ENCODE measurements at regions not wholly inside any gene's neighbourhood (a gene's known extent, or its start where the extent isn't known, plus 50 kb on each side); places are given as distances from the start of the nearest gene placed in this dataset.

DNA sequence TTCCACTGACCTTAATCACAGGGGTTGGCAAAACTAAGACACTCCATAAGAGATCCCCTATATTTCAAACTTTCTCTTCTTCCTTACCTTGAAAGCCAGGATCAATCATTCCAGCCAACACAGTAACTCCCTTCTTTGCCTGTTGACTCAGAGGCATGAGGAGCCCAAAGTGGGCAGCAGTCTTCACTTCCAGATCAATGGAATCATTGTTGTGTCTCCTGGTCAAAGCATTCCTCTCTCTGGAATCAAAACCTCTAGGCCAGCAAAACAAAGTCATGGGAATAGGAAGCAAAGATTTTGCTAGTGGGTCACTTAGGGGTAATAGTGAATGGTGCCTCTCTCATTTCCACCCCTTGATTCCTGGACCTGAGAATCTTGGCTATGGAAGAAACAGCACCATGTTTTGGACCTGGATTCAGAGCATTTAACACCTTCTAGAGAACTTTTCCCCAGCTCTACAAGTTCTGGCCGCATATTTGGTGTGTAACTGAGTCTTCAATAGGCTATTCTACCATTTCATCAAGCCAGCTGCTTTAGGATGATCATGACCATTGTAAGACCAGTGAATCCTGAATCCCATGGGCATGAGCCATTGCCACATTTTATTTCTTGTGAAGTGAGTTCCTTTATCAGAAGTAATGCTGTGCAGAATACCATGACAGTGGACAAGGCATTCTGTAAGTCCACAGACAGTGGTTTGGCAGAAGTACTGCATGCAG, 65.7 kb upstream of the SERPINE2 start:
- FAIRE-seq (peak; percentile 63), DNase-seq (ENCODE audit: low read depth, low spot score) (no peak)
- Histone ChIP-seq H3K36me3 (ENCODE audit: control insufficient read depth in 2 of 2, extremely low read depth in 1 of 2, insufficient read depth in 2 of 2, low read length in 2 of 2) (no peaks in the 10 kb centered on the region), H3K4me3 (ENCODE audit: control insufficient read depth in 2 of 3, extremely low read depth in 1 of 3, insufficient read depth in 2 of 3, low read depth in 1 of 3, low read length in 3 of 3) (no peak overlapping the region), H3K4me2 (ENCODE audit: control insufficient read depth, extremely low read depth, insufficient read depth, low read depth, low read length) (peak overlapping the region; percentile 9), H3K79me2 (ENCODE audit: control insufficient read depth, insufficient read depth, low read length) (no peaks in the 10 kb centered on the region), H3K9ac (ENCODE audit: control insufficient read depth, extremely low read depth, insufficient read depth, low read length) (no peak overlapping the region), H4K20me1 (ENCODE audit: control insufficient read depth, extremely low read depth, insufficient read depth, low read length) (no peaks in the 10 kb centered on the region), H3K9me3 (ENCODE audit: control insufficient read depth, low read depth, low read length) (no peaks in the 10 kb centered on the region), H3K27me3 (ENCODE audit: control insufficient read depth, extremely low read depth, insufficient read depth, low read length) (no peaks in the 10 kb centered on the region), H3K9me1 (ENCODE audit: control insufficient read depth, extremely low read depth, insufficient read depth, low read length) (no peaks in the 10 kb centered on the region), H2AFZ (ENCODE audit: control insufficient read depth, low read length) (no peak overlapping the region), H3K4me1 (ENCODE audit: control insufficient read depth, extremely low read depth, insufficient read depth, low read length) (peaks cover 27% of the 10 kb centered on the region), H3K27ac (ENCODE audit: control insufficient read depth, insufficient read depth, low read length) (no peak overlapping the region)
- no peak for TF ChIP-seq EZH2 (IDR thresholded peaks at IDR 0.05; ENCODE audit: low read length)
- TF ChIP-seq, protein P1, sequence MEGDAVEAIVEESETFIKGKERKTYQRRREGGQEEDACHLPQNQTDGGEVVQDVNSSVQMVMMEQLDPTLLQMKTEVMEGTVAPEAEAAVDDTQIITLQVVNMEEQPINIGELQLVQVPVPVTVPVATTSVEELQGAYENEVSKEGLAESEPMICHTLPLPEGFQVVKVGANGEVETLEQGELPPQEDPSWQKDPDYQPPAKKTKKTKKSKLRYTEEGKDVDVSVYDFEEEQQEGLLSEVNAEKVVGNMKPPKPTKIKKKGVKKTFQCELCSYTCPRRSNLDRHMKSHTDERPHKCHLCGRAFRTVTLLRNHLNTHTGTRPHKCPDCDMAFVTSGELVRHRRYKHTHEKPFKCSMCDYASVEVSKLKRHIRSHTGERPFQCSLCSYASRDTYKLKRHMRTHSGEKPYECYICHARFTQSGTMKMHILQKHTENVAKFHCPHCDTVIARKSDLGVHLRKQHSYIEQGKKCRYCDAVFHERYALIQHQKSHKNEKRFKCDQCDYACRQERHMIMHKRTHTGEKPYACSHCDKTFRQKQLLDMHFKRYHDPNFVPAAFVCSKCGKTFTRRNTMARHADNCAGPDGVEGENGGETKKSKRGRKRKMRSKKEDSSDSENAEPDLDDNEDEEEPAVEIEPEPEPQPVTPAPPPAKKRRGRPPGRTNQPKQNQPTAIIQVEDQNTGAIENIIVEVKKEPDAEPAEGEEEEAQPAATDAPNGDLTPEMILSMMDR (optimal IDR thresholded peaks at IDR 0.05 in 1 of 3, IDR thresholded peaks at IDR 0.05 in 1 of 3, conservative IDR thresholded peaks at IDR 0.05 in 1 of 3; ENCODE audit: extremely low read depth in 1 of 3, insufficient read depth in 2 of 3, low read length in 3 of 3), result no peak
- dilution Hi-C loops (cut with MboI; ENCODE audit: extremely low pct_ligation_motif_present, low sequenced_read_pairs), result no loop called here

DNA sequence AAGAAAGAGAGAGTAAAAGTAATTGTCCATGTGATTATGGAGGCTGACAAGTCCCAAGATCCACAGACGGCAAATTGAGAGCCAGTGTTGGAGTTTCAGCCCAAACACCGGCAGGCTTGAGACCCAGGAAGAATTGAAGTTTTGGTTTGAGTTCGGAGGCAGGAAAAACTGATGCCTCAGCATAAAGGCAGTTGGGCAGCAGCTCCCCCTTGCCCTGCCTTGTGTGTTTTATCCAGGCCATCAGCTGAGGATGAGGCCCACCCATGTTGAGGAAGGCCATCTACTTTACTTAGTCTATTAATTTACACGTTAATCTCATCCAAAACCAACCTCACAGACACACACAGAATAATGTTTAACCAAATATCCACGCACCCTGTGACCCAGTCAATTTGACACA, 64.6 kb upstream of the SERPINE2 start:
- dilution Hi-C loops (cut with MboI; ENCODE audit: extremely low pct_ligation_motif_present, low sequenced_read_pairs), result no loop called here
- DNase-seq (ENCODE audit: low read depth, low spot score) (no peak), FAIRE-seq (peak; percentile 72)
- Histone ChIP-seq H3K4me2 (ENCODE audit: control insufficient read depth, extremely low read depth, insufficient read depth, low read depth, low read length) (no peak overlapping the region), H3K9me1 (ENCODE audit: control insufficient read depth, extremely low read depth, insufficient read depth, low read length) (no peaks in the 10 kb centered on the region), H3K79me2 (ENCODE audit: control insufficient read depth, insufficient read depth, low read length) (no peaks in the 10 kb centered on the region), H3K36me3 (ENCODE audit: control insufficient read depth in 2 of 2, extremely low read depth in 1 of 2, insufficient read depth in 2 of 2, low read length in 2 of 2) (no peaks in the 10 kb centered on the region), H3K9me3 (ENCODE audit: control insufficient read depth, low read depth, low read length) (no peaks in the 10 kb centered on the region), H3K27me3 (ENCODE audit: control insufficient read depth, extremely low read depth, insufficient read depth, low read length) (no peaks in the 10 kb centered on the region), H4K20me1 (ENCODE audit: control insufficient read depth, extremely low read depth, insufficient read depth, low read length) (no peaks in the 10 kb centered on the region), H3K9ac (ENCODE audit: control insufficient read depth, extremely low read depth, insufficient read depth, low read length) (no peak overlapping the region), H3K4me3 (ENCODE audit: control insufficient read depth in 2 of 3, extremely low read depth in 1 of 3, insufficient read depth in 2 of 3, low read depth in 1 of 3, low read length in 3 of 3) (no peak overlapping the region), H3K27ac (ENCODE audit: control insufficient read depth, insufficient read depth, low read length) (peak overlapping the region; percentile 2), H3K4me1 (ENCODE audit: control insufficient read depth, extremely low read depth, insufficient read depth, low read length) (peaks cover 27% of the 10 kb centered on the region), H2AFZ (ENCODE audit: control insufficient read depth, low read length) (no peak overlapping the region)
- TF ChIP-seq EZH2 (IDR thresholded peaks at IDR 0.05; ENCODE audit: low read length), result no peak
- TF ChIP-seq, protein P1 (optimal IDR thresholded peaks at IDR 0.05 in 1 of 3, IDR thresholded peaks at IDR 0.05 in 1 of 3, conservative IDR thresholded peaks at IDR 0.05 in 1 of 3; ENCODE audit: extremely low read depth in 1 of 3, insufficient read depth in 2 of 3, low read length in 3 of 3), result no peak
